ENCODE measurements at regions not wholly inside any gene's neighbourhood (a gene's known extent, or its start where the extent isn't known, plus 50 kb on each side); places are given as distances from the start of the nearest gene placed in this dataset.

DNA sequence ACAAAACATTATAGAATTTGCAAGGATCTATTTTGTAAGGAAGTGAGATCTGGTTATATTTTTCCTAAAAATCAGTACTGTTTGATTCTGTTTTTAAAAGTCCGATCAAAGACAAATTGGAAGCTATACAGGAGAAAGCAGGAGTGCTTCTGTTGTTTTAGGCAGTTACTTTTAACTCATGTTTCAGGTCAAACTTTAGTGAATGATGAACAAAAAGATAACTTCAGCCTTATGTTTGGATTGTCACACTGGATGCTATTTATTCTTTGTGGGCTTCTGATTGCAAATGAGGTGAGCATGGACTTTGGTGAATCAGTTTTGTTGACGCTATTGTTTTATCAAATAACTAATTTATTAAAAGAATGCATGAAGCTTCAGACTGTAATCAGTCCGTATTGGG is 228.7 kb upstream of the SLC35B3 start:
- no peak overlapping the region for H3K9ac ChIP-seq (ENCODE audit: low read depth, low read length)
- H3K18ac ChIP-seq (ENCODE audit: low read depth, low read length), result no peak overlapping the region
- no CpG with 5 or more reads among the region's 3 CpGs for WGBS, 2 experiments (ENCODE audit: extremely low coverage in 2 of 2, insufficient read length in 1 of 2)
- ChIA-PET CTCF (no interaction called here), POLR2A (ENCODE audit: unreplicated experiment) (no interaction called here)
- intact Hi-C loops (cut with micrococcal nuclease) (no loop called here), in situ Hi-C loops (cut with MboI; ENCODE audit: low sequenced_read_pairs) (no loop called here), dilution Hi-C loops (cut with HindIII; ENCODE audit: low sequenced_read_pairs, unreplicated experiment) (no loop called here)
- H2AFZ ChIP-seq (replicated peaks; ENCODE audit: low read length, poor library complexity), result no peak overlapping the region
- H2AK5ac ChIP-seq (ENCODE audit: low read depth, low read length), result no peak overlapping the region
- H3K56ac ChIP-seq (ENCODE audit: extremely low read depth, insufficient read depth, low read length), result no peak overlapping the region
- no peak overlapping the region for H2BK5ac ChIP-seq (ENCODE audit: low read depth, low read length, poor library complexity, severe bottlenecking)
- peaks cover 5% of the 10 kb centered on the region for H3K9me3 ChIP-seq (ENCODE audit: control insufficient read depth, insufficient read depth, low read length)
- no peak for ATAC-seq (ENCODE audit: low read depth)
- H3K27ac ChIP-seq (ENCODE audit: insufficient read depth, low read length), result no peak overlapping the region
- H4K91ac ChIP-seq (ENCODE audit: insufficient read depth, low read depth, low read length), result no peak overlapping the region
- no peak overlapping the region for H4K8ac ChIP-seq (ENCODE audit: low read depth in 2 of 2, low read length in 2 of 2)
- H2BK15ac ChIP-seq (ENCODE audit: low read depth, low read length), result no peak overlapping the region
- H3K4me2 ChIP-seq (ENCODE audit: low read depth, low read length), result no peak overlapping the region
- H3K23ac ChIP-seq (ENCODE audit: low read depth, low read length), result no peak overlapping the region
- TF ChIP-seq MAZ (IDR thresholded peaks at IDR 0.05; ENCODE audit: borderline replicate concordance, low read depth, low read length), result no peak
- TF ChIP-seq RFX5 (IDR thresholded peaks at IDR 0.05; ENCODE audit: low read depth, low read length), result no peak
- no peak for TF ChIP-seq NFE2L2 (IDR thresholded peaks at IDR 0.05; ENCODE audit: low read depth, low read length)
- no peak overlapping the region for H2BK120ac ChIP-seq (ENCODE audit: low read depth, low read length)
- no peaks in the 10 kb centered on the region for H3K27me3 ChIP-seq (ENCODE audit: control insufficient read depth, insufficient read depth, low read length)
- H4K20me1 ChIP-seq (ENCODE audit: insufficient read depth, low read length), result no peaks in the 10 kb centered on the region
- no peaks in the 10 kb centered on the region for H3K4me1 ChIP-seq (ENCODE audit: control insufficient read depth, insufficient read depth, low read length)
- no peak overlapping the region for H4K5ac ChIP-seq (ENCODE audit: low read depth, low read length)
- DNase-seq, result no peak
- no peaks in the 10 kb centered on the region for H3K36me3 ChIP-seq (ENCODE audit: control insufficient read depth, insufficient read depth, low read length)
- H3K9me1 ChIP-seq (ENCODE audit: insufficient read depth, low read length), result no peaks in the 10 kb centered on the region
- H3K14ac ChIP-seq (replicated peaks; ENCODE audit: low read depth, low read length), result no peak overlapping the region
- H2AK9ac ChIP-seq (replicated peaks; ENCODE audit: low read depth, low read length, poor library complexity), result no peak overlapping the region
- H3K79me1 ChIP-seq (ENCODE audit: low read depth in 1 of 2, low read length in 2 of 2), result no peaks in the 10 kb centered on the region
- no peak overlapping the region for H3K4me3 ChIP-seq (ENCODE audit: insufficient read depth, low read depth, low read length)
- no peak overlapping the region for H3K4ac ChIP-seq (ENCODE audit: low read depth, low read length)
- no peak overlapping the region for H2BK20ac ChIP-seq (ENCODE audit: low read depth, low read length)
- no TSS peak for BruUV-seq (replicated peaks)
